Smooth muscle cell (in vitro differentiated cells): ENCODE measurements at regions not wholly inside any gene's neighbourhood (a gene's known extent, or its start where the extent isn't known, plus 50 kb on each side); places are given as distances from the start of the nearest gene placed in this dataset.

Experiments
- DNase-seq: peaks from one replicate; lab custom pipeline; 2025; ENCODE audit not compliant: unreplicated experiment; lab: John Stamatoyannopoulos, UW
- H2AFZ ChIP-seq: fragments of 200-600 bp; sonication (generic); 2 replicates; pipeline ENCODE4 v1.6.0; 2016; ENCODE audit warnings: antibody characterized with exemption, low read depth, mild to moderate bottlenecking
- H3F3A ChIP-seq: fragments of 200-600 bp; sonication (generic); 2 replicates; pipeline ENCODE4 v1.6.0; 2017; ENCODE audit warnings: antibody characterized with exemption, low read depth
- H3K27ac ChIP-seq: fragments of 200-600 bp; sonication (generic); 2 replicates; pipeline ENCODE4 v1.5.1; 2016; ENCODE audit warnings: low read depth, mild to moderate bottlenecking
- H3K27me3 ChIP-seq: fragments of 200-600 bp; sonication (generic); 2 replicates; pipeline ENCODE4 v1.6.1; 2016; ENCODE audit warnings: low read depth, mild to moderate bottlenecking
- H3K36me3 ChIP-seq: fragments of 200-600 bp; sonication (generic); 2 replicates; pipeline ENCODE4 v1.5.1; 2016; ENCODE audit warnings: low read depth
- H3K4me1 ChIP-seq: fragments of 200-600 bp; sonication (generic); 2 replicates; pipeline ENCODE4 v1.5.1; 2016; ENCODE audit warnings: low read depth
- H3K4me2 ChIP-seq: fragments of 200-600 bp; sonication (generic); 2 replicates; pipeline ENCODE4 v1.6.0; 2016; ENCODE audit warnings: mild to moderate bottlenecking
- H3K4me3 ChIP-seq: fragments of 200-600 bp; sonication (generic); 2 replicates; pipeline ENCODE4 v1.5.1; 2016; ENCODE audit warnings: mild to moderate bottlenecking
- H3K79me2 ChIP-seq: fragments of 200-600 bp; sonication (generic); 2 replicates; pipeline ENCODE4 v1.6.0; 2016; ENCODE audit warnings: low read depth, mild to moderate bottlenecking
- H3K9ac ChIP-seq: fragments of 200-600 bp; sonication (generic); 2 replicates; pipeline ENCODE4 v1.6.0; 2016; ENCODE audit warnings: low read depth
- H3K9me3 ChIP-seq: fragments of 200-600 bp; sonication (generic); replicated peaks from 2 replicates; pipeline ENCODE4 v1.5.1; 2016; ENCODE audit warnings: low read depth
- H4K20me1 ChIP-seq: fragments of 200-600 bp; sonication (generic); 2 replicates; pipeline ENCODE4 v1.6.0; 2016; ENCODE audit warnings: low read depth
- WGBS: methylation state at CpG from one replicate; pipeline ENCODE4 v1.1.7; 2016; ENCODE audit warnings: low lambda C conversion rate; 5-methylcytosine and 5-hydroxymethylcytosine counted together
- TF ChIP-seq, protein P1 (sequence below): fragments of 200-600 bp; sonication (generic); IDR thresholded peaks from 2 replicates; pipeline ENCODE4 v1.5.1; 2017; ENCODE audit warnings: borderline replicate concordance, mild to moderate bottlenecking, antibody characterized with exemption; ENCODE audit not compliant: insufficient read depth, poor library complexity, severe bottlenecking

DNA sequence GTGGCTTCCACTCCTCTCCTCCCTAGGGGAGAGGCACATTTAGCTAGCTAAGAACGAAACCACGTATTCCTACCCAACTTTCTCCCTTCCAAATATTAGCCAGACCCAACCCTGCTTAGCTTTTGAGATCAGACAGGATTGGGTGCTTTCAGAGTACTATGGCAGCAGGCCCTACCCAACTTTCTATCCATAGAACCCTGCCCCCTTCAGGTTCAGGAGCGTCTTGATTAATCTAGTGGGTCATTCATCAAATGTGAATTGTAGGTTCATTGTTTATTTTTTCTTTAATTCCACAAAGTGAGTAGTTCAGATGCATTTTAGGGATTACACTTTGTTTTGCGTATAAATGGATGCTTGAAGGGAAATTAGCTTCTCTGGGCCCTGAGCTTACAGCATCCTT, 188.3 kb downstream of the MIB1 start:
- 66% methylated on average over 4 of the region's 4 CpGs for whole genome bisulfite sequencing

DNA sequence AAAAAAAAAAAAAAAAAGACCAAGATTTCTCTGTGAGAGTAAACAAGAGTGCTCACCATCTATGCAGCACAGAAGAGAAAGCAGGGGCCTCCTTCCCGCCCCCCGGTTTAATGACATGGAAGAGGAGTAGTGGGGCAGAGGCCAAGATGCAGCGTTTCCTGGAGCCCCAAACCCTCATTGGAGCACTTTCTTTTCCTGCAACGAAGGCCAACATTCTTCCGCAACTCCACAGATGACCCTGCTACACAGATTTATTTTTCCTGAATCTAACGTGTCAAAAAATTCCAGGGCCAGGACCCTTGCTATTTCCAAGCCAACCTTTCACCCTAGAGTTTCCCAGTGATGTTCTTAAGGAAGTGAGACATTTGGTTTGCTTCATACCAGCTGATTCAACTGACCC, 189.6 kb downstream of the MIB1 start:
- Histone ChIP-seq H3K79me2 (no peaks in the 10 kb centered on the region), H3K36me3 (no peaks in the 10 kb centered on the region), H3K4me1 (no peaks in the 10 kb centered on the region), H3K9ac (no peak overlapping the region), H3K4me3 (no peak overlapping the region), H3K27ac (no peak overlapping the region), H3K4me2 (no peak overlapping the region), H3K27me3 (no peaks in the 10 kb centered on the region), H4K20me1 (no peaks in the 10 kb centered on the region), H2AFZ (no peak overlapping the region), H3F3A (no peaks in the 10 kb centered on the region), H3K9me3 (no peaks in the 10 kb centered on the region)
- 92% methylated on average over 6 of the region's 6 CpGs for WGBS
- TF ChIP-seq, protein P1, sequence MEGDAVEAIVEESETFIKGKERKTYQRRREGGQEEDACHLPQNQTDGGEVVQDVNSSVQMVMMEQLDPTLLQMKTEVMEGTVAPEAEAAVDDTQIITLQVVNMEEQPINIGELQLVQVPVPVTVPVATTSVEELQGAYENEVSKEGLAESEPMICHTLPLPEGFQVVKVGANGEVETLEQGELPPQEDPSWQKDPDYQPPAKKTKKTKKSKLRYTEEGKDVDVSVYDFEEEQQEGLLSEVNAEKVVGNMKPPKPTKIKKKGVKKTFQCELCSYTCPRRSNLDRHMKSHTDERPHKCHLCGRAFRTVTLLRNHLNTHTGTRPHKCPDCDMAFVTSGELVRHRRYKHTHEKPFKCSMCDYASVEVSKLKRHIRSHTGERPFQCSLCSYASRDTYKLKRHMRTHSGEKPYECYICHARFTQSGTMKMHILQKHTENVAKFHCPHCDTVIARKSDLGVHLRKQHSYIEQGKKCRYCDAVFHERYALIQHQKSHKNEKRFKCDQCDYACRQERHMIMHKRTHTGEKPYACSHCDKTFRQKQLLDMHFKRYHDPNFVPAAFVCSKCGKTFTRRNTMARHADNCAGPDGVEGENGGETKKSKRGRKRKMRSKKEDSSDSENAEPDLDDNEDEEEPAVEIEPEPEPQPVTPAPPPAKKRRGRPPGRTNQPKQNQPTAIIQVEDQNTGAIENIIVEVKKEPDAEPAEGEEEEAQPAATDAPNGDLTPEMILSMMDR, result no peak
- DNase-seq, result no peak

More for the DNA sequence above, 188.3 kb downstream of the MIB1 start:
- H3K4me3 ChIP-seq, result no peak overlapping the region
- H3K36me3 ChIP-seq, result no peaks in the 10 kb centered on the region
- H2AFZ ChIP-seq, result no peak overlapping the region
- H3K27me3 ChIP-seq, result no peaks in the 10 kb centered on the region
- TF ChIP-seq, protein P1, result no peak
- H3K9me3 ChIP-seq, result no peaks in the 10 kb centered on the region
- H3K9ac ChIP-seq, result no peak overlapping the region
- H3K79me2 ChIP-seq, result no peaks in the 10 kb centered on the region
- no peaks in the 10 kb centered on the region for H3K4me1 ChIP-seq
- no peak overlapping the region for H3K4me2 ChIP-seq
- no peaks in the 10 kb centered on the region for H4K20me1 ChIP-seq
- DNase-seq, result no peak
- H3K27ac ChIP-seq, result no peak overlapping the region
- H3F3A ChIP-seq, result no peaks in the 10 kb centered on the region

- Histone ChIP-seq H3K4me3 (no peak overlapping the region), H3K36me3 (no peaks in the 10 kb centered on the region), H3K27ac (no peak overlapping the region), H2AFZ (no peak overlapping the region), H3F3A (no peaks in the 10 kb centered on the region), H3K79me2 (no peaks in the 10 kb centered on the region), H3K4me1 (no peaks in the 10 kb centered on the region), H3K9ac (no peak overlapping the region), H3K4me2 (no peak overlapping the region), H3K27me3 (no peaks in the 10 kb centered on the region), H3K9me3 (no peaks in the 10 kb centered on the region), H4K20me1 (no peaks in the 10 kb centered on the region)
- WGBS, result 69% methylated on average over 10 of the region's 10 CpGs
- DNase-seq, result no peak
- TF ChIP-seq, protein P1, result no peak
Measured at GRCh38 chr18:21933931-21934765, 193.6 kb downstream of the MIB1 start.

GRCh38 chr18:21934766-21935015, 194.1 kb downstream of the MIB1 start:
- no peak overlapping the region for H3K4me3 ChIP-seq
- H3K4me2 ChIP-seq, result no peak overlapping the region
- no peaks in the 10 kb centered on the region for H3K79me2 ChIP-seq
- no peaks in the 10 kb centered on the region for H4K20me1 ChIP-seq
- H3K4me1 ChIP-seq, result no peaks in the 10 kb centered on the region
- no peak for DNase-seq
- H3K36me3 ChIP-seq, result no peaks in the 10 kb centered on the region
- H3K9me3 ChIP-seq, result no peaks in the 10 kb centered on the region
- TF ChIP-seq, protein P1, result no peak
- H3F3A ChIP-seq, result no peaks in the 10 kb centered on the region
- H3K9ac ChIP-seq, result no peak overlapping the region
- no peak overlapping the region for H3K27ac ChIP-seq
- H2AFZ ChIP-seq, result no peak overlapping the region
- no peaks in the 10 kb centered on the region for H3K27me3 ChIP-seq
- WGBS, result 83% methylated on average over 4 of the region's 4 CpGs
